Kidney (tissue), 13 donors: ENCODE measurements at regions not wholly inside any gene's neighbourhood (a gene's known extent, or its start where the extent isn't known, plus 50 kb on each side); places are given as distances from the start of the nearest gene placed in this dataset.

Experiments used
- DNase-seq, 5 donors: peaks; one replicate each; pipeline ENCODE4 v3.0.0-alpha.2; 2013 to 2020
- FAIRE-seq: peaks from 2 replicates; lab custom pipeline; 2012; peaks lifted over from hg19 to GRCh38; lab: Jason Lieb, UNC
- H3K27ac ChIP-seq, 2 donors: one replicate each; pipeline ENCODE4 v1.7.0; 2013; ENCODE audit warnings: low read depth in 2 of 2, low read length in 2 of 2, inconsistent platforms in 1 of 2
- H3K27me3 ChIP-seq: one replicate; pipeline ENCODE4 v1.7.1; 2013; ENCODE audit warnings: low read length, inconsistent platforms; ENCODE audit not compliant: control insufficient read depth, insufficient read depth
- H3K36me3 ChIP-seq, 3 donors: one replicate each; pipeline versions ENCODE4 v1.7.0 to v1.7.1; 2013; ENCODE audit warnings: low read length in 3 of 3, control low read depth in 1 of 3, inconsistent platforms in 1 of 3; ENCODE audit not compliant: insufficient read depth in 3 of 3, control insufficient read depth in 2 of 3
- H3K4me1 ChIP-seq, 3 donors: one replicate each; pipeline versions ENCODE4 v1.7.0 to v1.7.1; 2013; ENCODE audit warnings: low read length in 3 of 3, inconsistent platforms in 1 of 3, low read depth in 1 of 3; ENCODE audit not compliant: control insufficient read depth in 2 of 3, insufficient read depth in 2 of 3
- H3K4me3 ChIP-seq, 3 donors: one replicate each; pipeline versions ENCODE4 v1.7.0 to v1.8.1; 2013; ENCODE audit warnings: low read length in 3 of 3, control low read depth in 1 of 3, inconsistent platforms in 1 of 3
- H3K9ac ChIP-seq, 3 donors: one replicate each; pipeline versions ENCODE4 v1.7.0 to v1.7.1; 2013; ENCODE audit warnings: low read length in 3 of 3, control low read depth in 1 of 3, inconsistent platforms in 1 of 3
- H3K9me3 ChIP-seq, 3 donors: one replicate each; pipeline versions ENCODE4 v1.7.0 to v1.7.1; 2013; ENCODE audit warnings: low read length in 3 of 3, control low read depth in 1 of 3, inconsistent platforms in 1 of 3; ENCODE audit not compliant: control insufficient read depth in 2 of 3, insufficient read depth in 1 of 3
- intact Hi-C: fragments of 100-400 bp; cut with DNase I; formaldehyde crosslinking; loops from one replicate; pipeline ENCODE4 v1.11.1; 2022
- TF ChIP-seq, protein P1 (sequence below): IDR thresholded peaks from 3 replicates; pipeline ENCODE4 v1.5.1; 2012; ENCODE audit warnings: mild to moderate bottlenecking, moderate library complexity, borderline replicate concordance; ENCODE audit not compliant: insufficient read depth; ENCODE audit errors: extremely low read depth
- donor health status: control.
- donor health status: control.
- donor health status: control.
- donor health status: control.
- donor health status: control.
- donor health status: DM: yes; HTN: yes; CAD: no.
- donor health status: Normal renal cell carcinoma (clear cell type).

DNA sequence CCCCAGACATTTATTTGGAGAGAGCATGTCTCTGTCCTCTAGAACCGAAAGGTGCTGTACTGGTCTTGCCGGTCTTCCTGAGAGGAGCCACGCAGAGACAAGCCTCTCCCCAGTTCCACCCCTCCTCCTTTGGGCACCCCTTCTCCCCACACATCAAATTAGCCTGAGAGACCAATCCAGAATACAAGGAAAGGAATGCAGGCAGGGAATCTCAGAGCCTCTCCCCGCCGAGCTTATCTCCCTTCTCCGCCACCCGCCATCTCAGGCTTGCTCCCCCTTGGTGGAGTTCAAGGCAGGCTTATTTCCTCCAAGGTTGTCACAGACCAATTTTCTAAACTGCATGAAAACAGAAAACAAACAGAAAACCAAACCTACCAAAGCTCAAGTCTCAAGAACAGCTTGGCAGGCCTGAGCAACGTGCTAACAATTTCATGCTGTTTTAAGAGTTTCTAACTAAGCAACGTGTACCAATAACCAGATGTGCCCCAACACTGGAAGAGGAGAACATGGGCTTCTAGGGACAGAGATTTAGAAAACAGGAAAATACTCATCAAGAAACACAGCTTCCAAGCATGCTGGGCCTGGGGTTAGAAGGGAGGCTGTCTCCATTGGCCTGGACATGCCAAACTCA lies 124.5 kb upstream of the PKDCC start:
- no peaks in the 10 kb centered on the region for H3K9me3 ChIP-seq
- peaks cover 0 to 5% (median 4%) of the 10 kb centered on the region in 3 donors for H3K4me1 ChIP-seq
- no peak overlapping the region for H3K27ac ChIP-seq
- no peaks in the 10 kb centered on the region for H3K27me3 ChIP-seq
- H3K4me3 ChIP-seq, result no peak overlapping the region
- H3K36me3 ChIP-seq, result no peaks in the 10 kb centered on the region
- TF ChIP-seq, protein P1, sequence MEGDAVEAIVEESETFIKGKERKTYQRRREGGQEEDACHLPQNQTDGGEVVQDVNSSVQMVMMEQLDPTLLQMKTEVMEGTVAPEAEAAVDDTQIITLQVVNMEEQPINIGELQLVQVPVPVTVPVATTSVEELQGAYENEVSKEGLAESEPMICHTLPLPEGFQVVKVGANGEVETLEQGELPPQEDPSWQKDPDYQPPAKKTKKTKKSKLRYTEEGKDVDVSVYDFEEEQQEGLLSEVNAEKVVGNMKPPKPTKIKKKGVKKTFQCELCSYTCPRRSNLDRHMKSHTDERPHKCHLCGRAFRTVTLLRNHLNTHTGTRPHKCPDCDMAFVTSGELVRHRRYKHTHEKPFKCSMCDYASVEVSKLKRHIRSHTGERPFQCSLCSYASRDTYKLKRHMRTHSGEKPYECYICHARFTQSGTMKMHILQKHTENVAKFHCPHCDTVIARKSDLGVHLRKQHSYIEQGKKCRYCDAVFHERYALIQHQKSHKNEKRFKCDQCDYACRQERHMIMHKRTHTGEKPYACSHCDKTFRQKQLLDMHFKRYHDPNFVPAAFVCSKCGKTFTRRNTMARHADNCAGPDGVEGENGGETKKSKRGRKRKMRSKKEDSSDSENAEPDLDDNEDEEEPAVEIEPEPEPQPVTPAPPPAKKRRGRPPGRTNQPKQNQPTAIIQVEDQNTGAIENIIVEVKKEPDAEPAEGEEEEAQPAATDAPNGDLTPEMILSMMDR, result no peak
- no peak overlapping the region for H3K9ac ChIP-seq
- intact Hi-C loops, result no loop called here
- FAIRE-seq (no peak), DNase-seq (no peak)

DNA sequence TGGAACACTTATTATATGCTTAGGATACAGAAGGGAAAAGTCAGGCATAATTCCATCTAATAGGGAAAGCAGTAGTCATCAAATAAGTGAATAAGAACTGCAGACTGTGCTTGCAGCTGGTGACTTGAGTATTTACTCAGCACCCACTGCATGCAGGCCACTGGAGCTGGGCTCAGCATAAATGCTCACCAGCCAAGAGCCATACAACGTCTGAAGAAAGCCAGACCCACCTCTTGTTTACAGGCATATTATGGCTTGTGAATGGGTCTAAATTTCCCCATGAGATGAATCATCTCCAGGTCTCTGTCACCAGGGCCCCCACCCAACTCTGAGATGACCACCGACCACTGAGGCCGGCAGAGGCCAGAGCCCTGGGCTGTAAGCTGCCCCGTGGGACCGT lies 123.8 kb upstream of the PKDCC start:
- Histone ChIP-seq H3K27me3 (no peaks in the 10 kb centered on the region), H3K9me3 (no peaks in the 10 kb centered on the region), H3K36me3 (no peaks in the 10 kb centered on the region), H3K4me3 (no peak overlapping the region), H3K27ac (no peak overlapping the region), H3K4me1 (peaks cover 0 to 6% (median 4%) of the 10 kb centered on the region in 3 donors), H3K9ac (no peak overlapping the region)
- TF ChIP-seq, protein P1, result no peak
- FAIRE-seq (no peak), DNase-seq (no peak)
- intact Hi-C loops, result no loop called here

DNA sequence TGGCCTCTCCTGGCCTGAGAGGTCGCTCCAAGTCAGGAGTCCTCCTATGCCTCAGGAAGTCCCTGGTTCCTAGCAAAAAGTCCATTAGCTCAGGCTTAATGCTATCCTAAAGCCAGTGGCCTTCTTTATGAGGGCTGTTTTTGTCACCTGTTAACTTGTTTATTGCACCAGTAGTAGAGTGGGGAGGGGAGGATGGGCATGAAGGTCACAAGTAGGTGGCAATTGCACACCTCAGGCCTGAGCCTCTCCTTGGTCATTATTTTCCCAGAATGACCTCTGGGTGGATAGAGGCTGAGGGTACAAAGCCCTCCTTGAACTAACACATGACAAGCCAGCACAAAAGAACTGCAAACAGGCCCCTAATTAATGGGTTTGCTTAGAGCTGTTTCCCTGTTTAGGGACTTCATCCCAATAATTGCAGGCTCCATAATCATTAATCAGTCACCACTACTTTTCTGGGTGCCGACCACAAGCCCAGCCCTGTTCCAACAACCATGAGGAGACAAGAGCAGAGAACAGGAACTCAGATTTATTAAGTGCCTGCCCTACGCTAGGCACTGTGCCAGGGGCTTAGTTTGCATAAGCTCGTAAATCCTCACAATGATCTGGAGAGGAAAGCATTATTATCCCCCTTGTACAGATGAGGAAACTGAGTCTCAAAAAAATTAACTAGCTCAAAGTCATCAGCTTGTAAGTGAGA lies 123.0 kb upstream of the PKDCC start:
- H3K9me3 ChIP-seq, result no peaks in the 10 kb centered on the region
- H3K36me3 ChIP-seq, result no peaks in the 10 kb centered on the region
- no peaks in the 10 kb centered on the region for H3K27me3 ChIP-seq
- no peak overlapping the region for H3K9ac ChIP-seq
- no peak overlapping the region for H3K4me3 ChIP-seq
- no peak for FAIRE-seq
- intact Hi-C loops, result no loop called here
- no peak for DNase-seq
- H3K27ac ChIP-seq, result no peak overlapping the region
- TF ChIP-seq, protein P1, result no peak
- peaks cover 0 to 6% (median 4%) of the 10 kb centered on the region in 3 donors for H3K4me1 ChIP-seq
